ENCODE measurements at regions not wholly inside any gene's neighbourhood (a gene's known extent, or its start where the extent isn't known, plus 50 kb on each side); places are given as distances from the start of the nearest gene placed in this dataset.

DNA sequence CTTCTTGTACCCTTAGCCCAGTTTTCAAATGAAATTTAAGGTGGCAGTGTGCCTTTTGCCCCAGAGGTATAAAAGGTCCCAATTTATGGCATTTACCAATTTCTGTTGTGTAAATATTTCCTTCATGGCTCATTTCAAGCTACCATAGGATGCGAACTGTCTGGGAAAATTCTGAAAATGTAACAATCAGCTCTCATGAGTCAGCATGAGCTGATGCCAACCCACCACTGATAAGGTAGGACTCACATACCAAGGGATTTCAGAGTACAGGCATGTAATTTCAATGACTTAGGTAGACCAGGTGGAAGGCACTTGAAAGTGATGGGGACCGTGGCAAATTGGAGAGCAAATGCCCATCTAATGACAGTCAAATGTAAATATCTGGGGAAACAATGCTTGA, 169.5 kb downstream of the TTC8 start:
- no peak overlapping the region for H4K5ac ChIP-seq (ENCODE audit: insufficient read length, low read depth, low read length)
- H2AK5ac ChIP-seq (ENCODE audit: insufficient read length, low read length), result no peak overlapping the region
- no peak overlapping the region for H2BK20ac ChIP-seq (ENCODE audit: low read depth, low read length, poor library complexity, severe bottlenecking)
- Mint-ChIP-seq H3K9me3 (peaks cover 0 to 1% of the 10 kb centered on the region in 2 experiments; a peak in 2 of 5 replicates), H3K36me3 (ENCODE audit: insufficient read depth in 1 of 3, low read depth in 3 of 3) (no peaks in the 10 kb centered on the region; a peak in 1 of 7 replicates), H3K4me3 (no peak overlapping the region), H3K27me3 (ENCODE audit: low read depth) (peaks cover 34% of the 10 kb centered on the region), H3K27ac (no peak overlapping the region), H3K4me1 (no peaks in the 10 kb centered on the region)
- no peak overlapping the region for H2BK120ac ChIP-seq (ENCODE audit: low read depth, low read length, poor library complexity, severe bottlenecking)
- no peak overlapping the region for H3K18ac ChIP-seq (ENCODE audit: insufficient read length, low read depth, low read length)
- H4K20me1 ChIP-seq (ENCODE audit: control insufficient read depth, insufficient read depth, insufficient read length), result no peaks in the 10 kb centered on the region
- no peaks in the 10 kb centered on the region for H3K9me3 ChIP-seq (ENCODE audit: control insufficient read depth, low read depth, low read length)
- no peak overlapping the region for H2BK15ac ChIP-seq (ENCODE audit: low read depth, low read length)
- no peak overlapping the region for H3K14ac ChIP-seq (ENCODE audit: insufficient read depth, low read length)
- no peaks in the 10 kb centered on the region for H3K79me1 ChIP-seq (ENCODE audit: insufficient read depth, low read depth, low read length, poor library complexity, severe bottlenecking)
- no peak overlapping the region for H2AFZ ChIP-seq (ENCODE audit: low read length)
- no peaks in the 10 kb centered on the region for H3K4me1 ChIP-seq (ENCODE audit: insufficient read depth, low read length)
- H2BK5ac ChIP-seq (ENCODE audit: insufficient read length, low read length), result no peak overlapping the region
- TF ChIP-seq, protein P1, sequence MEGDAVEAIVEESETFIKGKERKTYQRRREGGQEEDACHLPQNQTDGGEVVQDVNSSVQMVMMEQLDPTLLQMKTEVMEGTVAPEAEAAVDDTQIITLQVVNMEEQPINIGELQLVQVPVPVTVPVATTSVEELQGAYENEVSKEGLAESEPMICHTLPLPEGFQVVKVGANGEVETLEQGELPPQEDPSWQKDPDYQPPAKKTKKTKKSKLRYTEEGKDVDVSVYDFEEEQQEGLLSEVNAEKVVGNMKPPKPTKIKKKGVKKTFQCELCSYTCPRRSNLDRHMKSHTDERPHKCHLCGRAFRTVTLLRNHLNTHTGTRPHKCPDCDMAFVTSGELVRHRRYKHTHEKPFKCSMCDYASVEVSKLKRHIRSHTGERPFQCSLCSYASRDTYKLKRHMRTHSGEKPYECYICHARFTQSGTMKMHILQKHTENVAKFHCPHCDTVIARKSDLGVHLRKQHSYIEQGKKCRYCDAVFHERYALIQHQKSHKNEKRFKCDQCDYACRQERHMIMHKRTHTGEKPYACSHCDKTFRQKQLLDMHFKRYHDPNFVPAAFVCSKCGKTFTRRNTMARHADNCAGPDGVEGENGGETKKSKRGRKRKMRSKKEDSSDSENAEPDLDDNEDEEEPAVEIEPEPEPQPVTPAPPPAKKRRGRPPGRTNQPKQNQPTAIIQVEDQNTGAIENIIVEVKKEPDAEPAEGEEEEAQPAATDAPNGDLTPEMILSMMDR (conservative IDR thresholded peaks at IDR 0.05), result no peak
- no peak overlapping the region for H2BK12ac ChIP-seq (ENCODE audit: insufficient read length, low read depth, low read length)
- no peak overlapping the region for H3K56ac ChIP-seq (ENCODE audit: insufficient read length, low read depth, low read length)
- no CpG with 5 or more reads among the region's 2 CpGs for WGBS (ENCODE audit: extremely low coverage, insufficient read length, low lambda C conversion rate)
- H3K27ac ChIP-seq (ENCODE audit: insufficient read length, low read depth, low read length), result no peak overlapping the region
- H3T11ph ChIP-seq (ENCODE audit: low read length), result no peak overlapping the region
- no peak overlapping the region for H3K9ac ChIP-seq (ENCODE audit: extremely low read depth, insufficient read length, low read length)
- no peak overlapping the region for H4K8ac ChIP-seq (replicated peaks; ENCODE audit: insufficient read length, low read depth, low read length)
- no peaks in the 10 kb centered on the region for H3K27me3 ChIP-seq (ENCODE audit: insufficient read depth, low read length)
- no peak overlapping the region for H4K91ac ChIP-seq (ENCODE audit: insufficient read length, low read depth, low read length)
- no peaks in the 10 kb centered on the region for H3K23me2 ChIP-seq (ENCODE audit: insufficient read length, low read depth, low read length, poor library complexity, severe bottlenecking)
- H3K79me2 ChIP-seq (ENCODE audit: insufficient read depth, low read length), result no peaks in the 10 kb centered on the region
- DNase-seq, result no peak
- H3K4me2 ChIP-seq (ENCODE audit: insufficient read depth, insufficient read length, low read length), result no peak overlapping the region
- no peak overlapping the region for H3K4ac ChIP-seq (ENCODE audit: low read depth, low read length)
- no peak overlapping the region for H3K23ac ChIP-seq (ENCODE audit: insufficient read length, low read depth, low read length)
